Endothelial cell (in vitro differentiated cells): ENCODE measurements at regions not wholly inside any gene's neighbourhood (a gene's known extent, or its start where the extent isn't known, plus 50 kb on each side); places are given as distances from the start of the nearest gene placed in this dataset.

Source experiments
- DNase-seq: peaks from one replicate; pipeline ENCODE4 v3.0.0; 2021; ENCODE audit warnings: low spot score
- H3K27ac Mint-ChIP-seq: one replicate; pipeline ENCODE4 v1.8.0; 2021; ENCODE audit warnings: mixed read lengths, inconsistent platforms; ENCODE audit not compliant: unreplicated experiment
- H3K27me3 Mint-ChIP-seq: one replicate; pipeline ENCODE4 v1.8.0; 2021; ENCODE audit warnings: mild to moderate bottlenecking, moderate library complexity, mixed read lengths, inconsistent platforms; ENCODE audit not compliant: unreplicated experiment
- H3K36me3 Mint-ChIP-seq: one replicate; pipeline ENCODE4 v1.8.0; 2021; ENCODE audit warnings: mild to moderate bottlenecking, low read depth, mixed read lengths, inconsistent platforms; ENCODE audit not compliant: unreplicated experiment
- H3K4me1 Mint-ChIP-seq: one replicate; pipeline ENCODE4 v1.8.0; 2021; ENCODE audit warnings: mild to moderate bottlenecking, mixed read lengths, inconsistent platforms; ENCODE audit not compliant: unreplicated experiment
- H3K4me3 Mint-ChIP-seq: one replicate; pipeline ENCODE4 v1.8.0; 2021; ENCODE audit warnings: mild to moderate bottlenecking, mixed read lengths, inconsistent platforms; ENCODE audit not compliant: unreplicated experiment
- H3K9me3 Mint-ChIP-seq: one replicate; pipeline ENCODE4 v1.8.0; 2021; ENCODE audit warnings: mixed read lengths, inconsistent platforms; ENCODE audit not compliant: unreplicated experiment
- TF ChIP-seq, protein P1 (sequence below): fragments of 200-600 bp; sonication (generic); IDR thresholded peaks from one replicate; pipeline ENCODE4 v1.5.0; 2021; ENCODE audit warnings: antibody characterized with exemption; ENCODE audit not compliant: unreplicated experiment

DNA sequence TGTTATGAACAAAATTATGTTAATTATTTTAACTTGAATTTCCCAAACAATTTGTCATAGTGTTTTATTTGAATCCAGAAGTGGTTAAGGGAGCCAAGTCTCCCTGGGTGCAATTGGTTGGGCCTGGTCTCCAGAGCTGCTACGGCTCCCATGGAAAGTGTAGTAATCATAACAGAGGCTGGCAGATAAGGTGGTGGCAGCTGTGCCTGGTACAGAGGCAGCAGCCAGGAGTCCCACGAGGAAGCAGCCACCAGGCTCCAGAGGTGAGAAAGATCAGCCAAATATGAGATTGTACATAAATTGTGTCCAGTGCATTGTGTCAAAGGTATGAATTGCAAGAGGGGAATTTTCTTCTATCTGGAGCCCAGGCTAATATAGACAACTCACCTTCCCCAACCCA lies 368.9 kb upstream of the PTBP2 start:
- H3K4me3 Mint-ChIP-seq, result no peak overlapping the region
- H3K27ac Mint-ChIP-seq, result no peak overlapping the region
- H3K27me3 Mint-ChIP-seq, result no peaks in the 10 kb centered on the region
- DNase-seq, result no peak
- H3K9me3 Mint-ChIP-seq, result no peaks in the 10 kb centered on the region
- H3K4me1 Mint-ChIP-seq, result no peaks in the 10 kb centered on the region
- TF ChIP-seq, protein P1, sequence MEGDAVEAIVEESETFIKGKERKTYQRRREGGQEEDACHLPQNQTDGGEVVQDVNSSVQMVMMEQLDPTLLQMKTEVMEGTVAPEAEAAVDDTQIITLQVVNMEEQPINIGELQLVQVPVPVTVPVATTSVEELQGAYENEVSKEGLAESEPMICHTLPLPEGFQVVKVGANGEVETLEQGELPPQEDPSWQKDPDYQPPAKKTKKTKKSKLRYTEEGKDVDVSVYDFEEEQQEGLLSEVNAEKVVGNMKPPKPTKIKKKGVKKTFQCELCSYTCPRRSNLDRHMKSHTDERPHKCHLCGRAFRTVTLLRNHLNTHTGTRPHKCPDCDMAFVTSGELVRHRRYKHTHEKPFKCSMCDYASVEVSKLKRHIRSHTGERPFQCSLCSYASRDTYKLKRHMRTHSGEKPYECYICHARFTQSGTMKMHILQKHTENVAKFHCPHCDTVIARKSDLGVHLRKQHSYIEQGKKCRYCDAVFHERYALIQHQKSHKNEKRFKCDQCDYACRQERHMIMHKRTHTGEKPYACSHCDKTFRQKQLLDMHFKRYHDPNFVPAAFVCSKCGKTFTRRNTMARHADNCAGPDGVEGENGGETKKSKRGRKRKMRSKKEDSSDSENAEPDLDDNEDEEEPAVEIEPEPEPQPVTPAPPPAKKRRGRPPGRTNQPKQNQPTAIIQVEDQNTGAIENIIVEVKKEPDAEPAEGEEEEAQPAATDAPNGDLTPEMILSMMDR, result no peak
- H3K36me3 Mint-ChIP-seq, result no peaks in the 10 kb centered on the region

DNA sequence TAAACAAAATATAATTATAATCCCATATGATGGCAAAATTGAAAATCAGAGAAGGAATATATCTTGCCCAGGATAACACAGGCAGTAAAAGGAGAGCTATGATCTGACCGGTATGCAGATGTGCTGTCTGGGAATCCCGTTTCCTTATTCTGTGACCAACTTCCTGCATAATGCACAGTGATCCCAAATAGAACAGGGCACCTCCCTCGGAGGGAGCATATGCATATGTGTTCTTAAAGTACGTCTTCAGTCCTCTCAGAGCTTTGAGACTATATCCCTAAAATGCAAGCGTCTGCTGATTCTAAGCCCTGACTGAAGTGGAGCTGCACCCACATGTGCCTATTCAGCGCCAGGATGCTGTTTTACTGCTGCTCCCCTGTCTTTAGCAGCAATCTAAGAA lies 366.1 kb upstream of the PTBP2 start:
- Mint-ChIP-seq H3K27ac (no peak overlapping the region), H3K27me3 (no peaks in the 10 kb centered on the region), H3K9me3 (no peaks in the 10 kb centered on the region)

DNA sequence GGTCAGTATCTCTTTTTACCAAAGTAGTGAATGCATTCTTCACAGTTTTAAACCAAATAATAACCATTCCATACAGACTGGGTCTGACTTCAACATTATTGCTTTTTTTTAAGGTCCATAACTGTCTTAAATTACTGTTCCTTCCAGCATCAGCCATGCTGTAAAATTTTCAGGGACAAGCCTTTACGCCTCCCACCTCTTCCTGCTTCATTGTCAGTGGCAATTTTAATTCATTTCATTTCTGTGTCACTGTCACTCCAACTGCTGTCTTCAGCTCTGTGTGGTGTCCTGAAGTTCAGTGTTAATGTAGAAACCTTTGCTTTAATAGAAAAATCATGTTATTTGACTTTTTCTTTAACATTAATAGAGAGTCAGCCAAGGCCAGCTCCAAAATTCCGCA lies 365.6 kb upstream of the PTBP2 start:
- no peaks in the 10 kb centered on the region for H3K27me3 Mint-ChIP-seq
- TF ChIP-seq, protein P1, result no peak
- H3K27ac Mint-ChIP-seq, result no peak overlapping the region

More for the DNA sequence above, 366.1 kb upstream of the PTBP2 start:
- H3K4me1 Mint-ChIP-seq, result peaks cover 2% of the 10 kb centered on the region
- TF ChIP-seq, protein P1, result no peak
- DNase-seq, result no peak
- H3K36me3 Mint-ChIP-seq, result no peaks in the 10 kb centered on the region
- no peak overlapping the region for H3K4me3 Mint-ChIP-seq

DNA sequence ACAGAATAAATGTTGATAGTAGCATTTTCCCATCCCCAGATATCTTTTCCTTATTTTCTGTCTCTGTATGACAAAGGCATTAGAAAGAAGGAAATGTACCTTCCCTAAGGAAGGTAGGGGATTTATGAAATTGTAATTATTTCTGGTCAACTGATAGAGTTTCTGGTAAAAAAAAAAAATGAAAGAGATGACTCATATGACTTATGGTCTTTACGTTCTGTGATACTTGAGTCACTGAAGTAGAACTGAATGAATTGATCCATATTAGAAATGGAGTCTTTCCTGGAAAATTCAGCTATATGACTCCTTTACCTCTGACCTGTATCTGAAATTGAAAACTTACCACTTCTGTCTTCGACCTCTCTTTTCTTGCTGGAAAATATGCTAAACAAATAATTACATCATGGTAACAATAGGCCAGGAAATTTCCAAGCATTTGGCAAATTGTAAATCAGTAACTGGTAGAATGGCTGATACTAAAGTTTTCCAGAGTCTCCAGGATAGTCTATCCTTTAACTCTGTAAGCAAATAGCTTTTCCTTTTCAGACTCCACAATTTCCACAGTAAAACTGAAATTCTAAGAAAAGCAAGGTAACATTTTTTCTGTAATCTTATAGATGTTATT lies 364.3 kb upstream of the PTBP2 start:
- Mint-ChIP-seq H3K36me3 (no peaks in the 10 kb centered on the region), H3K9me3 (no peaks in the 10 kb centered on the region), H3K4me1 (peaks cover 2% of the 10 kb centered on the region), H3K27me3 (peaks cover 3% of the 10 kb centered on the region), H3K4me3 (no peak overlapping the region), H3K27ac (no peak overlapping the region)
- no peak for DNase-seq
- TF ChIP-seq, protein P1, result no peak

More for the DNA sequence above, 365.6 kb upstream of the PTBP2 start:
- no peak for DNase-seq
- H3K9me3 Mint-ChIP-seq, result no peaks in the 10 kb centered on the region
- H3K36me3 Mint-ChIP-seq, result no peaks in the 10 kb centered on the region
- peaks cover 2% of the 10 kb centered on the region for H3K4me1 Mint-ChIP-seq
- no peak overlapping the region for H3K4me3 Mint-ChIP-seq

DNA sequence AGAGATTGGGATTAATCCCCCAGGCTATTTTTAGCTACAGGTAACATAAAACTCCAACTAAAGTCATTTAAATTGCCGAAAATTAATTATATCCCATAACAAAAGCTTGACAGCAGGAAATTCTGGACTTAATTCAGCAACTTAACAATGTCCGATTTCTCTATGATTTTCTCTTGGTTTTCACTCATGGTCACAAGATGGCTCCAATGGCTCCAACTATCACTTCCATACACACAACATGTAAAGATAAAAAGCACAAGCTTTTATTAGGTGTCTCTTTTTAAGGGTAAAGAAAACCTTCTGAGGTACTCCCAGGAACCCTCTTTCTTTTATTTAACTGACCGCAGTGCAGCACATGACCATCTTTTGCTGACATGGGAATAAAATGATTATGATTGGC lies 363.5 kb upstream of the PTBP2 start:
- peaks cover 6% of the 10 kb centered on the region for H3K27me3 Mint-ChIP-seq
- H3K9me3 Mint-ChIP-seq, result no peaks in the 10 kb centered on the region
- peaks cover 4% of the 10 kb centered on the region for H3K4me1 Mint-ChIP-seq
- no peak for DNase-seq
- TF ChIP-seq, protein P1, result no peak
- H3K36me3 Mint-ChIP-seq, result no peaks in the 10 kb centered on the region
- H3K4me3 Mint-ChIP-seq, result no peak overlapping the region
- no peak overlapping the region for H3K27ac Mint-ChIP-seq
